HepG2 (cell line): ENCODE measurements at regions not wholly inside any gene's neighbourhood (a gene's known extent, or its start where the extent isn't known, plus 50 kb on each side); places are given as distances from the start of the nearest gene placed in this dataset.

Experiments
- ATAC-seq: fragments of 200-7000 bp; cut with Tn5 transposase; 3 replicates; pipeline ENCODE4 v1.9.1; 2020; ENCODE audit warnings: mild to moderate bottlenecking, moderate library complexity
- BruUV-seq: library from RNA; stranded (reverse); fragments of 400-500 nt; replicated peaks from 2 replicates; lab custom pipeline; 2021; lab: Mats Ljungman, UMichigan
- CTCF ChIA-PET: fragments of 300-600 bp; formaldehyde crosslinking; extraction: SDS; loops from one replicate; lab custom pipeline; 2021; ENCODE audit warnings: low total read pairs, inconsistent platforms, low intra/inter-chr PET ratio; lab: Yijun Ruan, JAX
- POLR2A ChIA-PET: fragments of 350-600 bp; sonication (Branson Sonifier 250); formaldehyde crosslinking; loops from one replicate; lab custom pipeline; 2020; ENCODE audit warnings: antibody characterized with exemption, inconsistent platforms; lab: Yijun Ruan, JAX
- DNase-seq: peaks from one replicate; pipeline ENCODE4 v3.0.0-alpha.2; 2015; ENCODE audit warnings: low spot score
- FAIRE-seq: peaks from 3 replicates; lab custom pipeline; 2011; peaks lifted over from hg19 to GRCh38; lab: Jason Lieb, UNC
- H2AFZ ChIP-seq: one replicate; pipeline ENCODE4 v1.6.1; 2011; ENCODE audit warnings: low read length, inconsistent platforms
- H3K27ac ChIP-seq: fragments of 300-600 bp; 3 replicates; pipeline ENCODE4 v1.8.0; 2011; ENCODE audit warnings: mixed run types, mild to moderate bottlenecking, mixed read lengths, low read length, inconsistent platforms; ENCODE audit not compliant: insufficient read depth; ENCODE audit errors: extremely low read length
- H3K27me3 ChIP-seq, 2 experiments: fragments of 200-600 bp in 1 of 2; 2 replicates in 1 of 2; 3 replicates in 1 of 2; pipeline versions ENCODE4 v1.6.0 to v1.8.0; 2011; ENCODE audit warnings: low read length in 2 of 2, mild to moderate bottlenecking in 2 of 2, moderate library complexity in 2 of 2, inconsistent platforms in 1 of 2; ENCODE audit not compliant: insufficient read depth in 2 of 2, control insufficient read depth in 1 of 2
- H3K36me3 ChIP-seq, 2 experiments: fragments of 200-600 bp in 1 of 2; replicated peaks in 1 of 2; 2 replicates in 1 of 2; 3 replicates in 1 of 2; pipeline versions ENCODE4 v1.5.1 to v1.8.0; 2011; ENCODE audit warnings: low read length in 2 of 2, inconsistent platforms in 1 of 2; ENCODE audit not compliant: insufficient read depth in 2 of 2, control insufficient read depth in 1 of 2
- H3K4me1 ChIP-seq: 2 replicates; pipeline ENCODE4 v1.5.1; 2012; ENCODE audit warnings: low read length, inconsistent platforms; ENCODE audit not compliant: insufficient read depth
- H3K4me2 ChIP-seq: 2 replicates; pipeline ENCODE4 v1.6.0; 2011; ENCODE audit warnings: low read depth, low read length, inconsistent platforms
- H3K4me3 ChIP-seq, 3 experiments: fragments of 200-600 bp in 1 of 3; sonication (generic), shearing (Covaris generic) in 1 of 3; replicated peaks in 1 of 3; 2 replicates each; pipeline ENCODE4 v1.5.1; 2011 to 2016; ENCODE audit warnings: low read length in 3 of 3, inconsistent platforms in 2 of 3, low read depth in 2 of 3, mild to moderate bottlenecking in 2 of 3, control low read depth in 1 of 3, mixed read lengths in 1 of 3; ENCODE audit not compliant: insufficient read depth in 1 of 3
- H3K79me2 ChIP-seq: one replicate; pipeline ENCODE4 v1.6.1; 2011; ENCODE audit warnings: low read length, inconsistent platforms; ENCODE audit not compliant: insufficient read depth
- H3K9ac ChIP-seq: 2 replicates; pipeline ENCODE4 v1.6.0; 2011; ENCODE audit warnings: mild to moderate bottlenecking, low read depth, low read length, inconsistent platforms; ENCODE audit not compliant: insufficient read depth
- H3K9me3 ChIP-seq: 2 replicates; pipeline ENCODE4 v1.5.1; 2012; ENCODE audit warnings: mild to moderate bottlenecking, low read length
- H4K20me1 ChIP-seq: 2 replicates; pipeline ENCODE4 v1.6.0; 2011; ENCODE audit warnings: inconsistent platforms, mild to moderate bottlenecking, low read length, moderate library complexity; ENCODE audit not compliant: insufficient read depth
- ATF7 ChIP-seq, 2 experiments: fragments of 450-650 bp in 1 of 2; sonication (generic) in 1 of 2; formaldehyde crosslinking in 1 of 2; IDR thresholded peaks; 2 replicates each; pipeline versions ENCODE4 v1.4.0 to v1.6.1; 2016 to 2020; ENCODE audit warnings: antibody characterized with exemption in 1 of 2, mild to moderate bottlenecking in 1 of 2, missing genetic modification reagents in 1 of 2
- DBP ChIP-seq: sonication (generic); formaldehyde crosslinking; IDR thresholded peaks from 2 replicates; pipeline ENCODE4 v1.4.0; 2020; ENCODE audit warnings: missing genetic modification reagents; ENCODE audit errors: not compliant biosample characterization
- DR1 ChIP-seq: sonication (generic); formaldehyde crosslinking; IDR thresholded peaks from 2 replicates; pipeline ENCODE4 v1.8.0; 2021; ENCODE audit warnings: mild to moderate bottlenecking, missing genetic modification reagents, inconsistent platforms
- ELF3 ChIP-seq: IDR thresholded peaks from 2 replicates; pipeline ENCODE4 v1.6.1; 2016; ENCODE audit warnings: missing genetic modification reagents, missing compliant biosample characterization
- FOXA1 ChIP-seq, 2 experiments: fragments of 450-650 bp in 1 of 2; sonication (generic) in 1 of 2; formaldehyde crosslinking in 1 of 2; IDR thresholded peaks; 2 replicates each; pipeline versions ENCODE4 v1.4.0 to v1.6.1; 2016 to 2020; ENCODE audit warnings: missing genetic modification reagents in 1 of 2
- JARID2 ChIP-seq: sonication (generic); formaldehyde crosslinking; IDR thresholded peaks from 2 replicates; pipeline ENCODE4 v1.8.1; 2023; ENCODE audit warnings: missing genetic modification reagents, inconsistent platforms; ENCODE audit not compliant: insufficient replicate concordance
- KDM6A ChIP-seq: IDR thresholded peaks from 2 replicates; pipeline ENCODE4 v1.6.1; 2016; ENCODE audit warnings: low read depth
- SIN3B ChIP-seq: fragments of 150-350 bp; IDR thresholded peaks from 2 replicates; pipeline ENCODE4 v1.6.1; 2014; ENCODE audit warnings: low read length
- ZFP62 ChIP-seq: sonication (generic); formaldehyde crosslinking; IDR thresholded peaks from 2 replicates; pipeline ENCODE4 v1.4.0; 2020; ENCODE audit warnings: missing genetic modification reagents
- ZNF224 ChIP-seq: sonication (generic); formaldehyde crosslinking; IDR thresholded peaks from 2 replicates; pipeline ENCODE4 v1.5.0; 2020; ENCODE audit warnings: mild to moderate bottlenecking, missing genetic modification reagents
- ZNF788 ChIP-seq: sonication (generic); formaldehyde crosslinking; IDR thresholded peaks from 2 replicates; pipeline ENCODE4 v1.5.0; 2020; ENCODE audit warnings: mild to moderate bottlenecking, missing genetic modification reagents, borderline replicate concordance
- in situ Hi-C: cut with HindIII; loops from 2 replicates; pipeline ENCODE4 v1.10.0; 2017; ENCODE audit warnings: low pct_unique_long_range_greater_than_20kb; ENCODE audit not compliant: extremely low pct_ligation_motif_present
- intact Hi-C: fragments of 100-400 bp; cut with micrococcal nuclease; formaldehyde crosslinking; loops from one replicate; pipeline ENCODE4 v1.10.0; 2022; ENCODE audit not compliant: unreplicated experiment
- TF ChIP-seq, protein P1 (sequence below): sonication (generic); formaldehyde crosslinking; conservative IDR thresholded peaks from 2 replicates; pipeline ENCODE4 v1.8.0; 2022; ENCODE audit warnings: mild to moderate bottlenecking, moderate library complexity, missing genetic modification reagents

DNA sequence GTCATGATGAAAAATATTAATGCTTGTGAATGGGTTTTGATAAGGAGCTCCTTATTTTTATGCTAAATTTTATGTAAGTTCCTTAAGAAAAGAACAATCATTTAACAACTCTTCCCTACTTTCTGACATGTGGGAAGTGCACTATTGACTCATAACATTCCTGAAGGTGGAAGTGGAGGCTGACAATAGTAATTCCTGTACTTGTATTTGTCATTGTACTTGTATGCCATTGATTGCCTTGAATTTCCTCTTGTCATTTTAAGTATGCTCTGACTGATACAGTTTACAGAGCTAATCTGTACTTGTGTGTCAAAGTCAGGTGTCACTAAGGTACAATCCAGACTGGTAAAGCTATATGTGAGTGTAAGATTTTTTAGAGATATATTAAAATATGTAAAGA is 440.0 kb downstream of the SLC16A7 start:
- H4K20me1 ChIP-seq = no peaks in the 10 kb centered on the region
- no peak for DNase-seq
- H3K4me2 ChIP-seq = no peak overlapping the region
- no peaks in the 10 kb centered on the region for H3K79me2 ChIP-seq
- in situ Hi-C loops (no loop called here), intact Hi-C loops (no loop called here)
- H3K9me3 ChIP-seq = peaks cover 56% of the 10 kb centered on the region
- H2AFZ ChIP-seq = no peak overlapping the region
- no peak overlapping the region for H3K4me3 ChIP-seq
- POLR2A ChIA-PET = no interaction called here
- ATAC-seq = no peak
- BruUV-seq = no TSS peak
- H3K9ac ChIP-seq = no peak overlapping the region
- TF ChIP-seq ATF7 (IDR thresholded peaks at IDR 0.05) (no peak), ATF7 (CRISPR knock-in tag; IDR thresholded peaks at IDR 0.05) (no peak), KDM6A (CRISPR knock-in tag) (no peak), ZFP62 (CRISPR knock-in tag) (no peak), DBP (CRISPR knock-in tag) (no peak), ZNF224 (CRISPR knock-in tag) (no peak), ELF3 (CRISPR knock-in tag) (no peak), DR1 (CRISPR knock-in tag) (no peak), FOXA1 (IDR thresholded peaks at IDR 0.05) (no peak), FOXA1 (CRISPR knock-in tag; IDR thresholded peaks at IDR 0.05) (no peak), JARID2 (no peak), SIN3B (no peak), ZNF788 (CRISPR knock-in tag) (no peak)
- TF ChIP-seq, protein P1, sequence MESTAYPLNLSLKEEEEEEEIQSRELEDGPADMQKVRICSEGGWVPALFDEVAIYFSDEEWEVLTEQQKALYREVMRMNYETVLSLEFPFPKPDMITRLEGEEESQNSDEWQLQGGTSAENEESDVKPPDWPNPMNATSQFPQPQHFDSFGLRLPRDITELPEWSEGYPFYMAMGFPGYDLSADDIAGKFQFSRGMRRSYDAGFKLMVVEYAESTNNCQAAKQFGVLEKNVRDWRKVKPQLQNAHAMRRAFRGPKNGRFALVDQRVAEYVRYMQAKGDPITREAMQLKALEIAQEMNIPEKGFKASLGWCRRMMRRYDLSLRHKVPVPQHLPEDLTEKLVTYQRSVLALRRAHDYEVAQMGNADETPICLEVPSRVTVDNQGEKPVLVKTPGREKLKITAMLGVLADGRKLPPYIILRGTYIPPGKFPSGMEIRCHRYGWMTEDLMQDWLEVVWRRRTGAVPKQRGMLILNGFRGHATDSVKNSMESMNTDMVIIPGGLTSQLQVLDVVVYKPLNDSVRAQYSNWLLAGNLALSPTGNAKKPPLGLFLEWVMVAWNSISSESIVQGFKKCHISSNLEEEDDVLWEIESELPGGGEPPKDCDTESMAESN (CRISPR knock-in tag) = no peak
- TF ChIP-seq, all 625 proteins: peak for 0
- Histone ChIP-seq H3K27me3 (no peaks in the 10 kb centered on the region), H3K4me1 (no peaks in the 10 kb centered on the region), H3K36me3 (no peaks in the 10 kb centered on the region), H3K27ac (no peak overlapping the region)
- FAIRE-seq = no peak
- CTCF ChIA-PET = no interaction called here
